ENCODE measurements at regions not wholly inside any gene's neighbourhood (a gene's known extent, or its start where the extent isn't known, plus 50 kb on each side); places are given as distances from the start of the nearest gene placed in this dataset.
"Not testable (repeated sequence)": the region's sequence is repeated elsewhere in the genome, so short reads cannot be mapped to it uniquely, and the experiment has no call there.

DNA sequence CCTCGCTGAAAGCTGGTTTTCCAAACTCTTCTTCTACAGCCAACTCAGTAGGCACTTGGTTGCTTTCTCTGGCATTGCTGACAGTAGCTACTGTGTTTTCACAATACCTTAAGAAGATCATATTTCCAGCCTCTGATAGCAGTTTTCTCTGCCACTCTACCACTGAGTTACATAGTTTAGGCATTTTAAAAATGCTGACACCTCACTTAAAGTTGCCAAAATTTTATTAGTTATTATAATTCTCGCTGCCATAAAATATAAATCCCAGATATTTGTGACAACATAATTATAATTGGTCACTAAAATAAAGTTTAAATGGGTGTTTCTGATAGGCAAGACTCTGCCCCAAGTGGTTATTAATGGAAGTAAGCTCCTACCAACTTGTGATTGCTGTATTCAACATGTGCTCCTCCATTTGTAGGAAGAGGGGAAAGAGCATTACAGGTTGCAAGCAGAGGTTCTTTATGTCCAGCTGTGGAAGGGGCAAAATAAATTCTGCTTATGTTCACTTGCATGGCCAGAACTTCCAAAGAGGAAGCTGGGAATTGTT lies 1202.8 kb downstream of the CNTNAP5 start:
- DNase-seq = no peak

DNA sequence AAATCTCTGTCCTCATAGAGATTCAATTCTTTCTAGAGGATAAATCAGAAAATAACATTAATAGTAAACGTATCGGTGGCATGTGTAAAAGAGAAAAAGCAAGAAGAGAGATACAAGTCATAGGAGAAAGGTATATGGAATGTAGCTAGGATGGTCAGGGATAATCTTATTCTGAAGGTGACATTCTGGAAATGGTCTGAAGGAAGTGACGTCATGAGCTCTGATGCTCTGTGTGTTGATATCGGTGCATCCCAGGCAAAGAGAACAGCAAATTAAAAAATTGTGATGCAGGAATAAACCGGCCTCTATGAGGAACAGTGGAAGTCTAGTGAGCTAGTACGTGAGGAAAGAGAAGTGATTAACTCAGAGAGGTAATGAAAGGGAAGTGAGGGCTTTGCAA lies 1215.8 kb downstream of the CNTNAP5 start:
- no peak for DNase-seq

- DNase-seq = no peak
These were observed 1218.0 kb downstream of the CNTNAP5 start for GRCh38 chr2:125243074-125243473.

DNA sequence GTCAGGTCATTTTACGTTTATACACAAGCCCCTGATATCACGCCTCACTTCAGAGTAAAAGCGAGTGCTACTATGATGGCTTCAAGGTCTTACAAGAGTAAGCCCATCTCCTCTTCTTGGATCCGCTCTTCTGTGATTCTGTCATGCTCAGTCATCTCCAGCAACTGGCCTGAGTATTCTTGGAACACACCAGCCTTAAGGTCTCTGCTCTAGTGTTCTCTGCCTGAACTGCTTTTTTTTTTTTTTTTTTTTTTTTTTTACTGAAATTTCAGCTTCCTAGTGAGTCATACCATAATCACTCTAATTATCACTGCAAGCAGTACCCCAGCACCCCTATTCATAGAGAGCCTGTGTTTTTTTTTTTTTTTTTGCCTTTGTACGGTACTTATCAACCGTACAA lies 1228.9 kb downstream of the CNTNAP5 start:
- no peak for DNase-seq

GRCh38 chr2:125259451-125259850 lies 1234.4 kb downstream of the CNTNAP5 start:
- no peak for DNase-seq

- not testable (repeated sequence) for DNase-seq
These were observed 1235.4 kb downstream of the CNTNAP5 start for GRCh38 chr2:125260366-125260930.

- no peak for DNase-seq
These were observed 1239.4 kb downstream of the CNTNAP5 start for GRCh38 chr2:125264453-125264852.

DNA sequence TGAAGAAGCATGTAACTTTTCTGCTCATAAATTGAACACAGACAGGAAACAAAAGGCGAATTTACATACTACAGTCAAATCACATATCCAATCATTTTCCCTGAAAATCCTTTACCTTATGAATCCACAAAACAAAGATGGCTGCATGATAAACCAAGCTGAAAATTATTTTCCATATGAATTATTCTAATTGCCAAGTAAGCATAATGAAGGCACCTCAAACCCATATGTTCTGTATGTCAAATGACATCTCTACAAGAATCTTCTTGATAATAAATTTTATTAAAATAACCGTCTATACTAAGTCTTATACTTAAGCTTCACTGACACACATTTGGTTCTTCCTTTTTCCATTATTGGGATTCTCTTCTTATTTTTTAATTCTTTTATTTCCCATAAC lies 1242.6 kb downstream of the CNTNAP5 start:
- no peak for DNase-seq

- no peak for DNase-seq
These were observed 1247.6 kb downstream of the CNTNAP5 start for GRCh38 chr2:125272651-125273050.

DNA sequence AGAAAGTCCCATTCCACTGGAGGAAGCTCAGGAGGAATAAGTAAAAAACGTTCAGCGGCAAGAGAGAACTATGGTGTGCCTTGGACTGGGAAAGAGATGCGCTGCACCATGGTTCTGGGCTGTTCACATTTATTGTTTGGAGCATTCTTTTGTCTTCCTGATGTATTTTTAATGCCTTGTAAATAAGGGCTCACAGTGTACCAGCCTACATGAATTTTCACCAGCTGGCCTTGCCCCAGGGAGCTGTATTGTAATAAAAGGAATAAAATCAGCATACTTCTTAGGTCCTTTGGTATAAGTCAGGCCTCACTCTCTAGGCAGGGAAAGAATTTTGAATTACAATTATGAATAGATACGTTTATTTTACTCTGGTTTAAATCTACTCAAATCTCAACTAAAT lies 1249.6 kb downstream of the CNTNAP5 start:
- no peak for DNase-seq

DNA sequence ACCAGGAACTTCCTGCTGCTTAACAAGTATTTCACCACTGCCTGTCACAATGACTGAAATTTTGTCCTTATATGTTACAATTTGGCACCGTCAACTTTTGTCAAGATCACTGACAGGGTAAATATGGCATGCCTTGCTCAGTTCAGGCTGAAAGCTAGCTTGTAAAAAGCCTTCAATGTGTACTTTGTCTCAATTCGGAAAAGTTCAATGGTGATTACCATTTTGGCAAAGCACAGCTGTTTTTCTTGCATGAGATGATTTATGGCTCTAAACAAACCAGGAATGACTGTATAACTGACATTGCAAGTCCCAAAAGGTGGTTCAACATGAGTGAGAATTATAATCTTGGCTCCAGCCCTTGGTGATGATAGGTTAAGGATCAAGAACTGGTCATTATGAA lies 1255.2 kb downstream of the CNTNAP5 start:
- DNase-seq = no peak

DNA sequence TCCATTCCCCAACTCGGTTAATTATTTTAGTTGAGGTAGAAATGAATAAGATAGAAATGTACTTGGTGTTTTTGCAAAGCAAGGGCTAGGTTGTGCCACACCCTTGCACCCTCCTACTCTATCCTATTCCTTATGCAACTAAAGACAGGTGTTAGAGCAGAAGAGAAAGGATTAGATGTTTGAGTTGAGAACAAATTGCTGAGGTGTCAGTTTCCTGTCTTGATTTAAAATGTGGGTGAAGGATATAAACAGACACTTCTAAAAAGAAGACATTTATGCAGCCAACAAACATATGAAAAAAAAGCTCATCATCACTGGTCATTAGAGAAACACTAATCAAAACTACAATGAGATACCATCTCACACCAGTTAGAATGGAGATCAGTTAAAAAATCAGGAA lies 1256.2 kb downstream of the CNTNAP5 start:
- no peak for DNase-seq

DNA sequence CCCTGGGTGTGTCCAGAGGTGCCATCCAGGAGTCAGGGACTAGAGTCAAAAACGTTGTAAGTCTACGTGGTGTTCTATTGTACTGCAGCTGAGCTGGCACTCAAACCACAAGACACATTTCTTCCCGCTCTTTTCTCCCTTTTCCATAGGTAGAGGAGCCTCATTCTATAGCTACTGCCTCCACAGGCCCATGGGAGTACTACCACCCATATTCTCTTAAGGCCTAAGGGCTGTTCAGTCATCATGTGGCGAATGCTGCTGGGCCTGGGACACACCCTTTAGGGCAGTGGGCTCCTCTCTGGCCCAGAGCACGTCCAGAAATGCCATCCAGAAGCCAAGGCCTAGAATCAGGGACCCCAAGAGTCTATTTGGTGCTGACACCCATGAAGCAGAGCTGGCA lies 1271.7 kb downstream of the CNTNAP5 start:
- no peak for DNase-seq

GRCh38 chr2:125310657-125311364 lies 1285.7 kb downstream of the CNTNAP5 start:
- no peak for DNase-seq

DNA sequence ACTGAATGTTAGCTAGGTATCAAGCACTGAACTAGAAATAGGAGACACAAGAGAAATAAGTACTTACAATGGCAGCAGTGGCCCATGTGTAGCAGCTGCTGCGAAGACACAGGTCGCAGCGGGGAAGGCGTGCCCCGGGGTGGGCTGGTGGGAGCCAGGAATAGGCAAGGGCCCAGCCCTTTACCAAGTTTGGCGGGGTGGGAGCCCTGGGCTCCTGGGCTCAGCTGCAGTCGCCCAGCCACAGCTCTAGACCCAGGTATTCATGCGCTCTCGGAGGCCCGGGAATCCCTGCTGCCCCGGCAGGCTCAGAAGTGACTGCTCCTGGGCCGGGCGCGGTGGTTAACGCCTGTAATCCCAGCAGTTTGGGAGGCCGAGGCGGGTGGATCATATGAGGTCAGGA lies 1287.3 kb downstream of the CNTNAP5 start:
- no peak for DNase-seq

DNA sequence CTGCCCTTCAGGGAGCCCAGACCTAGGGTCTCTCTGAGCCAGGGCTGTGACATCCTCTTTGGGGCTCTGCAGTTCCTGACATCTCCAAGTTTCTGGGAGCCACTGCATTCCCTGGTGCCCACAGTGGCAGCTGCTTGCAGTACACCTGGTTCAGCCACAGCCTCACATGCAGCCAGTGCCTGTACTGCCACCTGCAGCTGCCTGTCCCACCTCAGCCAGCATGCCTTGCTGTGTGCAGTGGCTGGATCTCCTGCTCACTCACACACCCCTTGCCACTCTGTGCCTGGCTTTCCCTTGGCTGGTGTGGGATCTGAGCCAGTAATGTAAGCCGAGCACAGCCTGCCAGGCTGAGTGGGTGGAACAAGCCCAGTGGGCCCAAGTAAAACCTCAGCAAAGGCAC lies 1288.7 kb downstream of the CNTNAP5 start:
- DNase-seq = no peak

DNA sequence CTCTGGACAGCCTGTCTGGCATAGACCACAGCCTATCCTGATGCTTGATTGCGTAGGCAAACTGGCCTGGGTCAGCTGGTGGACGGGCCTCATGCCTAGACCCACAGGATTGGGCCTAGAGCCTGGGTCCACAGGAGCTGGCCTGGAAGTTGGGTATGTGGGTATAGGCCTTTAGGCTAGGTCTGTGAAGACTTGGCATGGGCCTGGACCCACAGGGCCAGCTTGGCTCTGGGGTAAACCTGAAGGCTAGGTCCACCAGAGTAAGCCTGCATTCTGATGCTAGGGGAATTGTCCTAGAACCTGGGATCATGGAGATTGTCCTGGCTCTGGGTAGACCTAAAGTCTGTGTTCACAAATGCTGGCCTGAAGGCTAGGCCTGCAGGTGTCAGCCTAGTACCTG lies 1293.7 kb downstream of the CNTNAP5 start:
- DNase-seq = no peak

GRCh38 chr2:125324273-125324672 lies 1299.2 kb downstream of the CNTNAP5 start:
- no peak for DNase-seq

GRCh38 chr2:125330133-125330532 lies 1305.0 kb downstream of the CNTNAP5 start:
- DNase-seq = no peak

- no peak for DNase-seq
These were observed 1314.6 kb upstream of the GYPC start for GRCh38 chr2:125341353-125341752.

- not testable (repeated sequence) for DNase-seq
These were observed 1302.4 kb upstream of the GYPC start for GRCh38 chr2:125353542-125353941.

DNA sequence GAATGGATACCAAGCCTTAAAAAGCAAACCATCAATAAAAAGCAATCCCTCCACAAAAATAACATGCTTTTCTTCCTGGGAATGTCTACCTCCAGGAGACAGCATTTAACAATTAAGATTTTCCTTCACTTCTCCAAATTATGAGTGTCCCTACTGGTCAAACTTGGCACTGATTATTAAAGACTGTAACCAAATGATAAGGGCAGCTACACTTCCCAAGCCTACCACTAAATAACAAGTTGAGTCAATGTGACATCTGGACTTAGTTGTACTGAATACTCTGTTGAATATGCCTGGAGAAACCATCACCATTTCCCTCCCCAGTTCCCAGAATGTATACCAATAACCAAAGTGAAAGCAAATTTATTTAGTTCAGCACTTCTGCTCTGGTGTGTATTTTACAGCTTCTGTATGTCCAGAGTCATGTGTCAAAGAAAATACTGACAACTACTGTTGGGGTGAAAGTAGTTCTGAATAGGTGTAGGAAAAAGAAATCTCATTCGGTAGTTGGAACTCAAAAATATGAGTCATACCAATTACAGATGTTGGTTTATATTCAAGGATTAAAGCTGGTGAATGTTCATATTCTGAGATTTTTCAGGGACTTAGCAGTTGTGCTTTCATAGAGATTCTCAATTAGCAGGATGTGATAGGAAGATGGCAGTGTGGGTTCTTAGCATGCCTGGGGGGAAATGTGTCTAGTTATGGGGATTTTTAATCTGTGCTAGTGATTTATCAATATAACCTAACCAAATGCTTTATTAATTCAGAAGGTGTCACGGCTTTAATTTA lies 1291.6 kb upstream of the GYPC start:
- no peak for DNase-seq

DNA sequence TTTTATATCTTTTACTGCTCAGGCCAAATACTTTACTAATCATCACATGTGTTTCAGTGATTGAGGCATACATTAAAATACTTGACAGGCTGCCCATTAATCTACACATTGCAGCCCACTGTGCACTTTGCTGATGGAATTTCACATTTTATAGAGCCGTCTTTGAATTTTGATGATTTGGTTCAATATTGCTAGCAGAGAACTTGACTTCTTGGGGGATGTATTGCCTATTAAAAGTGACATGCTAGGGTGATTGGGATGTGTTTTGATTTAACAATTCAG lies 1291.0 kb upstream of the GYPC start:
- no peak for DNase-seq

GRCh38 chr2:125371867-125372266 lies 1284.1 kb upstream of the GYPC start:
- no peak for DNase-seq

All from activated T-cell treated with anti-CD3 and anti-CD28 coated beads for 4 hours (primary cell).